WERI-Rb-1 (cell line): ENCODE measurements at regions not wholly inside any gene's neighbourhood (a gene's known extent, or its start where the extent isn't known, plus 50 kb on each side); places are given as distances from the start of the nearest gene placed in this dataset.

ENCODE experiments used
- DNase-seq: peaks from one replicate; pipeline ENCODE4 v3.0.0-alpha.2; 2020
- H3K27ac ChIP-seq: fragments of 250-450 bp; sonication (Bioruptor Pico); 2 replicates; pipeline ENCODE4 v1.5.1; 2020; ENCODE audit warnings: mild to moderate bottlenecking, moderate library complexity
- H3K27me3 ChIP-seq: fragments of 250-450 bp; sonication (Bioruptor Pico); 2 replicates; pipeline ENCODE4 v1.5.1; 2021; ENCODE audit warnings: mild to moderate bottlenecking, low read depth, moderate library complexity; ENCODE audit not compliant: insufficient read depth, severe bottlenecking
- H3K36me3 ChIP-seq: fragments of 250-450 bp; sonication (Bioruptor Pico); 2 replicates; pipeline ENCODE4 v1.5.1; 2020; ENCODE audit warnings: mild to moderate bottlenecking, moderate library complexity
- H3K4me3 ChIP-seq: 2 replicates; pipeline ENCODE4 v1.5.1; 2011; ENCODE audit warnings: low read depth, mild to moderate bottlenecking, control low read depth, low read length
- H3K9me3 ChIP-seq: fragments of 250-450 bp; sonication (Bioruptor Pico); 2 replicates; pipeline ENCODE4 v1.5.1; 2021; ENCODE audit warnings: mild to moderate bottlenecking, moderate library complexity; ENCODE audit not compliant: severe bottlenecking
- CTCF ChIP-seq: IDR thresholded peaks from 2 replicates; pipeline ENCODE4 v1.5.1; 2011; ENCODE audit warnings: low read depth, mild to moderate bottlenecking, control low read depth, inconsistent platforms, low read length

DNA sequence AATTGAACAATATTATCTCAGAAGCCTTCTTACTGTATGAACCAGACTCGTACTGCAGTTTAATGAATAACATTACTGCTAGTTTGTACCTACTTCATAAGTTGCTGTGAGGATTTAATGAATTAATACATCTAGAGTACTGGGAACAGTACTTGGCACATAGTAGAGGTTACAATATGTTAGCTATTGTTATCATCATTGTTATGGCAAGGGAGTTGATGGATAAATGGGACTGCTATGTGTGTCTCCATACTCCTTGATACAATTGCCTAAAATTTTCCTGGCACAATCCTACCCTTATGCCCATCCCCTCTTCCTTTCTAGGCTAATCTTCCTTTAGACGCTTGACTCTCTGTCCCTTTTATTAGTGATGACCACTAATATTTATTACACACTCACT, 473.6 kb downstream of the MCTP2 start:
- no peaks in the 10 kb centered on the region for H3K36me3 ChIP-seq
- no peak overlapping the region for H3K27ac ChIP-seq
- no peak for DNase-seq
- no peak overlapping the region for H3K4me3 ChIP-seq
- no peaks in the 10 kb centered on the region for H3K9me3 ChIP-seq
- TF ChIP-seq CTCF = no peak
- peaks cover 50% of the 10 kb centered on the region for H3K27me3 ChIP-seq

- no peak for TF ChIP-seq CTCF
- H3K27ac ChIP-seq = no peak overlapping the region
- H3K36me3 ChIP-seq = no peaks in the 10 kb centered on the region
- peaks cover 54% of the 10 kb centered on the region for H3K27me3 ChIP-seq
- H3K9me3 ChIP-seq = no peaks in the 10 kb centered on the region
- DNase-seq = no peak
- H3K4me3 ChIP-seq = no peak overlapping the region
These were observed 478.0 kb downstream of the MCTP2 start for GRCh38 chr15:94709319-94709718.

GRCh38 chr15:94722024-94722636, 490.8 kb downstream of the MCTP2 start:
- Histone ChIP-seq H3K9me3 (no peaks in the 10 kb centered on the region), H3K27me3 (peaks cover 30% of the 10 kb centered on the region), H3K36me3 (no peaks in the 10 kb centered on the region), H3K27ac (no peak overlapping the region), H3K4me3 (no peak overlapping the region)
- no peak for DNase-seq
- TF ChIP-seq CTCF = no peak

- Histone ChIP-seq H3K27me3 (peaks cover 35% of the 10 kb centered on the region), H3K9me3 (no peaks in the 10 kb centered on the region), H3K4me3 (no peak overlapping the region), H3K27ac (no peak overlapping the region), H3K36me3 (no peaks in the 10 kb centered on the region)
- no peak for DNase-seq
- no peak for TF ChIP-seq CTCF
These were observed 492.4 kb downstream of the MCTP2 start for GRCh38 chr15:94723801-94724200.

- no peaks in the 10 kb centered on the region for H3K36me3 ChIP-seq
- TF ChIP-seq CTCF = no peak
- H3K27me3 ChIP-seq = peaks cover 52% of the 10 kb centered on the region
- H3K27ac ChIP-seq = no peak overlapping the region
- no peak overlapping the region for H3K4me3 ChIP-seq
- DNase-seq = no peak
- H3K9me3 ChIP-seq = no peaks in the 10 kb centered on the region
These were observed 499.9 kb downstream of the MCTP2 start for GRCh38 chr15:94731286-94731685.

DNA sequence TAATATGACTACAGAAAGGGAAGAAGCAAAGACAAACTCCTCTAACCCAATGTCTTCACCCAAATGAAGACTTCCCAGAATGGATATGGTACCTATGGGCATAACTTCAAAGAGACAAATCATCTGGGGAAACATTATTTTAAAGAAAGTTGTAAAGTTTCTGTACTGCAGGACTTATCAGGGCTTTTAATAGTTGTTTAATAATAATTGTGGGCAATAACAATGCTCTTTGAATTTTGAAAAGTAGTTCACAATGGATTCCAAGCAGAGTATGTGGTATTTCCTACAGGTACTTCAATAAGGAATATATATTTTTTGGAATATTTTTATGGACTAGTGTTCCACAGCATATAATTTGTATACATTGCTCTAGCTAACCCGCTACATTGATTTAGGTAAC, 503.1 kb downstream of the MCTP2 start:
- Histone ChIP-seq H3K27ac (no peak overlapping the region), H3K4me3 (no peak overlapping the region), H3K36me3 (no peaks in the 10 kb centered on the region), H3K9me3 (no peaks in the 10 kb centered on the region), H3K27me3 (peaks cover 60% of the 10 kb centered on the region)
- no peak for DNase-seq
- TF ChIP-seq CTCF = no peak
